ENCODE measurements at regions not wholly inside any gene's neighbourhood (a gene's known extent, or its start where the extent isn't known, plus 50 kb on each side); places are given as distances from the start of the nearest gene placed in this dataset.
"Not testable (repeated sequence)": the region's sequence is repeated elsewhere in the genome, so short reads cannot be mapped to it uniquely, and the experiment has no call there.

DNA sequence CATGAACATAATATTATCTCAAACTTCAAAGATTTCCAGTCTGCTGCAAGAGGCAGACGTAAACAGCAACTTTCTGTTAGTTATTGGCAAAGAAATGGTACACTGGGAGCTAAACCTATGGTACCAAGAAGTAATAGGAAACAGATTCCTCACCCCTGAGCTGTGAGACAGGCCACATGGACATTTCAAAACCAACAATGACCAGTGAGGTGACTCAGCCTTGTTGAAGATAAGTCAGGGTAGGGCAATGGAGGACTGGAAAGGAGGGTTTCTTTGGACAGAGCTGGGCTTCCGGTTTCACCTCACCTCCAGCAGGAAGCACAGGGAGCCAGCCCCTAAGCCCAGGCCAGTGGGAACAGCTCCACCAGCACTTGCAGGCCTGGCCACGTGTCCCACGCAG, 1320.5 kb downstream of the AACS start:
- DNase-seq (ENCODE audit: low read depth) = no peak

DNA sequence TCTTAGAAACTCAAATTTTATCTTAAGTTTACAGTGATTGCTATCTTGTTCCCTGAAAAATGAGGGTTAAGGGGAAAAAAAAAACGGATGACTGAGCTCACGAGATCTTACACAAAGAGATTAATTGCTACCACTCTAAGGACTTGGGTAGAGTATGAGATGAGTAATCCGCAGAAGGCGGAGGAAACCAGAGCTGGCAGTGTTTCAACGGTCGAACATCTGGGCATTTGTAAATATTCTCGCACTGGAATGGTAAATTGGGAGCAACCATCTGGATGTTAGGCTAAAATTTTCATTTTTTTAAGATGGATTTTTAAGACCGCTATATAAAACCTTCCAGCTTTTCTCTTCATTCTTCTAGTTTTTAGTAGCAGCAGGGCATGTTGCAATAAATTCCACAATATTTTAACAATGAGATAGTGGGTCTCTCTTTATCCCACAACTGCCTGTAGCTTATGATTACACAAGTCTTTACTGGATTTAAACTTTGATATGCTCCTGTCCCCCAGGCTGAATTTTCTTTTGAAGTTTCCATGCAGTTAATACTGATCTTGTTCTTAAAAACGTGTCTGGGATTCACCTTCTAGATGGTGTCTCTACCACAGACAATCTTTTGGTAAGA, 1324.1 kb downstream of the AACS start:
- DNase-seq (ENCODE audit: low read depth) = no peak

DNA sequence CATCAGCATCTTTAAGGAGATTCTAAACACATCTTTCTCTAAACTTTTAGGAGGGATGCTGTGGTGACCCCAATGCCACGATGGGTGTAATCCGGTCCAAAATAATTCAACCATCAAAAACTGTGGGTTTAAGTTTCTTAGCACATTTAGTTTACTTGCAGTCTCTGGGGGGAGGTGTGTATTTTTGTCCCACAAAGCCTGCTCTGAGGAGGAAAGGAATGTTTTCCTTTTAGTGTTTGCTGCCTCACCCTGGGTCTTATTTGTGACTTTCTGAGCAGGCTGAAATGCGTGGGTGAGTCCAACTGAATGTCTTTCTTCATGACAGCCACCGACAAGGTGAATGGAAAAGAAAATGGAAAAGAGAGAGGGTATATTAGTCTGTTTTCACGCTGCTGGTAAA, 1324.7 kb downstream of the AACS start:
- DNase-seq (ENCODE audit: low read depth) = no peak

DNA sequence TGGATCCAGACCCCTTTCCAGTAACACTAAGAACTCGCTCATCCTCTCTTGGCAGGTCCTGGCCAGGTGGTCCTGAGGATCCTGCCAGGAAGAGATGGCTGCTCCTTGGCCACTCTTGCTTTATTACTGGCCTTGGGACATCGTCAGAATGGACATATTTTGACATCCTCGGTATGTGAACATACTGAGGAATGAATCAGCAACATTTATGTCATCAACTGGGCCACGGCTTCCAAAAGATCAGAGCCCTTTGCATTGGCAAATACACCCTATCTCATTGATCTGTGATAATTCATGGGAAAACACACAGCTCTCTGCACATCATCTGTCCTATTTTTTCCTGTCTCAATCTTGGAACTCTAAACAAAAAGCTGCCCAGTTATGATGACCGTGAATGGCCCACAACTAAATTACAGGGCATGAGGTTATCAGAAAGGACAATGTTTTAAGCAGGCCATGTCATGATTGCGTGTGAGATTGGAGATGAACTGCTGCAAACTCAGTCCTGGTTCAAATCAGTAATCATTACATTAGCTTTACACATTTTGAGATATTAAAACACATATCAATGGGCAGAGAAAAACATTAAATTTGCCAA, 1325.8 kb downstream of the AACS start:
- DNase-seq (ENCODE audit: low read depth) = no peak

DNA sequence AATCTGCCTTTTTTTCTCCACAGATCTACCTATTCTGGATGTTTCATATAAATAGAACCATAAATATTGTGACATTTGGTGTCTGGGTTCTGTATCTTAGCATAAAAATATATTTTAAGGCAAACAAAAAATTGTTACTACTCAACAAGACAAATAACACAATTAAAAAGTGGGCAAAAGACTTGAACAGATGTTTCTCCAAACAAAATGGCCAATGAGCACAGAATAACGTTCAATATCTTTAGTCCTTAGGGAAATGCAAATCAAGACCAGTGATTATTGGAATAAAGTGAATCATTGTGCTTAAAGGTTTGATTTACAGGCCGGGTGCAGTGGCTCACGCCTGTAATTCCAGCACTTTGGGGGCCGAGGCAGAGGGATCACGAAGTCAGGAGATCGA, 1331.3 kb downstream of the AACS start:
- no peak for DNase-seq (ENCODE audit: low read depth)

DNA sequence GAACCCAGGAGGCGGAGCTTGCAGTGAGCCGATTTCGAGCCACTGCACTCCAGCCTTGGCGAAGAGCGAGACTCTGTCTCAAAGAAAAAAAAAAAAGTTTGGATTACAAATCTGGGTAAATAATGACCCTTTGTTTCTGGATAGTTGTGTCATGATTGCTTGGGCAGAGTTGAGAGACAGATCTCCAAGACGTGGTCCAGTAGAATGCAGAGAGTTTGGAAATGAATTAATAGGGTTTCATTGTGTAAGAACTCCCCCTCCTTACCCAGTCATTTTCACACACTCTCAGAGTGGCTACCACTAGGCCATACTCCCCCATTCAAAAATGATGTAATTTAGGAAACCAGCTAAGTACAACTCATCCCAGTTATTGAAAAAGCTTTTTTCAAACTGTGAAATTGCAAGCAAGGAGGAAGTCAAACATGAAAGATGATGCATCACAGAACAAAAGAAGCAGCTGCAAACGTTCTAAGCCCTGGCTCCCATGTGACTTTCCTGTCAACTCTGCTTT, 1331.9 kb downstream of the AACS start:
- DNase-seq (ENCODE audit: low read depth) = no peak

DNA sequence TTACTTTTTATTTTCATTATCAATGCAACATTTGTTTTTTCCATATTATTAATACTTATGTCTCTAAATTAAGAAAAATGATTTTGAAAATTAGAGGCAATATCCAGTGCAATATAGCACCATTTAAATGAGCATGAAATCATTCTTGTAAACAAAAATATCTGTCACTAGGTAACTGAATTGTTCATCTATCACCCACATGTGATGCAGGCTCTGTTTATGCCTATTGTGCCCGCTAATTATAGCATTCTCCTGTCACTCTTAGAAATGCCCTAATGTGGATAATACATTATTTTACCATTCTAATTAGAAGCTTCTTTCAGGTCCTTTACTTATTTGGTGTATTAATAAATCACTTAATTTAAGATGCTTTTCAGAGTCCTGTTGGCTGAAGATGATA, 1332.4 kb downstream of the AACS start:
- DNase-seq (ENCODE audit: low read depth) = no peak

DNA sequence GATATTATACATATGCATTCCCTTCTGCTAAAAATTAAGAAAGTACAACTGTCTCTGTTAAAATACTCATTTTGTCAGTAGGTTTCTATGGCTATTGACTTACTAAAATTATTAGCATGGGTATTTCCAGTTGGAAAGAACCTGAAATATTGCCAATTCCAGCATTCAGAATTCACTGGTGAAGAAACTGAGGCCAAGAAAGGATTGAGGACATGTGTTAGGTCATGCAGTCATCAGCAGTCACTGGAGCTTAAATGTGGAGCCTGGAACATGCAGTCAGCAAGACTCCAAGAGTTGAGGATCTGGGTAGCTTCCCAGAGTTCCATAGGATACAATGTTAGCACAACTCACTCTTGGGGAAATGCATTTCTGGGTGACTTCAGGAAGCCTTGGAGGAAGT, 1335.6 kb downstream of the AACS start:
- DNase-seq (ENCODE audit: low read depth) = no peak

DNA sequence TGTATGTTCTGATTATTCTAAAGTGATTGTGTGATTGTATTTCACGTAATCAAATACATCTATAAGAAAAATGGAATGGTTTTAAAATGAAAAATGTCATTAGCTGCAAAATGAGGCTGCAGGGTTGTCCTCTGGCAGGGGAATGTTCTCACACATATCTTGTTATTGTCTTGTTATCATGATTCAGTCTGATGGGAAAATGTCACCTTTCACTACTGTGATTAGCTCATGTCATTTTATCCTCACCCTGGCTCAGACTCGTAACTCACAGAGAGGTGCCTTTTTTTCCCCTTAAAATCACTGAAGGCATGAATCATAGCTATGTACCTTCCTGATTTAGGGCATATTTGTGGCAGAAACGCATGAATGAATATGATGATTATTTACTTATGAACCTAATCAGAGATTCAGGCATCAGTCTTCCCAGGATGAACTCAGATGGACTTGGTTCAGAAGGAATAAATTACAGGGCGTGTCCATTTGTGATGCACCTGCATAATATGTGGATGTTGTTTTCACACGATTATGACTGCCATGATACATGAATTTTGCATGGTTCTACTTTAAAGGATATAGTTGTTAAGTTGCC, 1339.2 kb downstream of the AACS start:
- DNase-seq (ENCODE audit: low read depth) = no peak

DNA sequence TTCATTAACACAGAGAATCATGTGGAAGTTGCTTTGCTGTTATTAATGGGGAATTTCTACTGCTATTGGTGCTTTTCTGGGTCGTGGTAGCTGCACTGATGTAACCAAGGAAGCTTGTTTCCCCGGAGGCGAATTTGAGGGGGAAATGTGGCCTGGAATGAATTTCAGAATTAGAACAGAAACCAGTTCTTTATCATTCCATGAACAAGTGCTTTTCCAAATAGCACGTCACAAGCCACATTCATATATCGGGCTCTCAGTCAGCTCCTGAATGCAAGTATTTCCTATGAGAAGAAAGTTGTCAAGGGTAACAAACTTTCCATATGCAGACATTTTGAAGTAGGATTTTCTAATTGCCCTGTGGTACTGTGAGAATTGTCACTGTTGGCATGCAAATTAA, 1353.2 kb downstream of the AACS start:
- DNase-seq (ENCODE audit: low read depth) = no peak

DNA sequence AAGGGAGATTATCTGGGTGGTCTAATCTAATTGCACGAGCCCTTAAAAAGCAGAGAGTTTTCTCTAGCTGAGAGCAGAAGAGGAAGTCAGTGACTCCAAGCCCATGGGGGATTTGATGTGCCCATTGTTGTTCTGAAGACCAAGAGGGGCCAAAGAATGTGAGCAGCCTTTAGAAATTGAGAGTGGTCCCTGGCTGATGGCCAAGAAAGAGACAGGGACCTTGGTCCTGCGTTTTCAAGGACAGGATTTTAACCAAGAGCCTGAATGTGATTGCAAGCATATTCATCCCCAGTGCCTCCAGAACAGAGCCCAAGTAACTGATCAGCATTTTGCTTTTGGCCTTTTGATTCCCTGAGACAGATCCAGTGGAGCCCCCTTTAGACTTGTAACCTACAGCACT, 1353.9 kb downstream of the AACS start:
- no peak for DNase-seq (ENCODE audit: low read depth)

DNA sequence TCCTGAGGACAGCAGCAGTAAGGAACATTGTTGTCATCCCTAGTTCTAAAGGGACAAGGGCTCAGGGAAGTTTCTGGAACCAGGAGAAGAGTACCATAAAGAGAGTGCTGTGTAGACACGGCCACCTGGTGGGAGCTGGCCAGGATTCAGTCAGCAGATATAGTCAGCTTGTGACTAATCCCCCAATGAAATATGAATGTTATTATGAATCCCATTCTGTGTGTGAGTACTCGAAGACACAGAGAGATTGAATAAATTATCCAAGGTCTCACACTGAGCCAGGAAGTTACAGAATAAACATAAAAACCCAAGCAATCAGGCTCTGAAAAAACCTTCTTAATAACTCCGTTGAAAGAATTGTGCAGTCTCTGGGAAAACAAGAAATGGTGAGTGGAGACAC, 1359.5 kb downstream of the AACS start:
- DNase-seq (ENCODE audit: low read depth) = no peak

DNA sequence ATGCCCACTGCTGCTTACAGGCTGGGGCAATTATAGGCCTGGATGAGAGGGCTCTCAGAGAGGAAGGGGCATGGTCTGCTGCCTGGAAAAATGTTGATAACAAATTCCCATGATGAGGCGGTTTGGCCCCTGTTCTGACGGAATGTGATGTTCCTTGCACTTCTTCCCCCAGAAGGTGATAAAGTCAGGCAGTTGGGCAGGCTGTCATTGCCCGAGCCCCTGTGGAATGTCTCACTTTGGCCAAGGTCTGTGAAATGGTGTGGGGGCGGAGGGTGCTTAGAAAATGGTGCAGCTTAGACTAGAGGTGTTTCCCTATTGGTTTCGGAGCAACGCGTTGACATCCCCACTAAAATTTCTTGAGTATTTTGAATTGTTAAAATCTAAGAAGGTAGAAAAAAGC, 1360.0 kb downstream of the AACS start:
- DNase-seq (ENCODE audit: low read depth) = no peak

DNA sequence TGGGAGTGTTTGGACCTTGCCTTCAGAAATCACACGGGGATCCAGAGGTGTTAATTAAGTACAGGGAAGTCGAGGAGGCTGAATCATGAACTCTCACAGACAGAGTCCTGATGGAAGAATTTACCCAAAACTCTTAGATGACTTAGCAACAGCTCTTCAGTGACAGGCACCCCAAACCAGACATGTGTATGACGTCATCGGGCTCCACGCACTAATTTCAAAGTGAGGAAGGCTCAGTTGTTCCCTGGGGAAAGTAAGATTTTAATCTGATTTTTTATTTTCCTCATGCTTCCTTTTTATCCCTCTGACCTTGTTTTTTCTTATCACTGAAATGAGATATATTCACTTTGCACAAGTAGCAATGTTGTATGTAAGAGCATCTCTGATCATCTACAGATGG, 1363.5 kb downstream of the AACS start:
- no peak for DNase-seq (ENCODE audit: low read depth)

DNA sequence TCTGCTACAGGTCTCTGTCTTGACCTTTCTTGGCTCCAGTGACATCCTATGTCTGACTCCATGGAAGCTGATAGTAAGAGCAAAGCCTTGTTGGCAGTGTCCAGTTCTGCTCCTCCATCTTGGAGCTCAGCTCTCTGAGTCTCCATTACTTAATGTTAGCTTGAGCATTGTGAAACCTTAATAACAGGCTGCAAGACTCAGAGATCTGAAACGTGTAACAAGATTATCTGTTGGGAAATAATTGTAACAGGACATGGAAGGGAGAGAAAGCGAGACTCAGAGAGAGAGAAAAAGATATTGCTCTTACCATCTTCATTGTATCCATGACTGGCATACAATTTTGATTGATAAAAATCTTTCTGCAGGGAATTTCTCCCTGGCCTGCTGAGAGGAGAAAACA, 1365.7 kb downstream of the AACS start:
- DNase-seq (ENCODE audit: low read depth) = no peak

DNA sequence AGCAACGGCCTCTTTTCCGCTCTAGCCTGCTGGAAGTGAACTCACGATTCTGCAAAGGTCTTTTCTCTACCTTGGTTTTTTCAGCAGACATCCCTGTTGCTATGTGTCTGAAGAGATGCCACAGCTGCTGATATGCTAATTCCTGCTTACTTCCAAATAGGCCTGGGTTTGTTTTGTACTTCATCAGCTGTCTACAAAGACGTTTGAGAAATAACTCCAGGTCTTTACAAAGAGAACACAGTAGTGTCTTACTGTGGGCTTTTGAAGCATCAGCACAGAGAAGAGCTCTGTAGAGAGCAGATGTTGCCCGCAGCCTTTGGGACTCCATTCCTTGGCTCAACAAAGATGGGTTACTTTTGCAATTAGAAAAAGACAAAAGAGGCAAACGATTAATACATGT, 1366.5 kb downstream of the AACS start:
- DNase-seq (ENCODE audit: low read depth) = no peak

DNA sequence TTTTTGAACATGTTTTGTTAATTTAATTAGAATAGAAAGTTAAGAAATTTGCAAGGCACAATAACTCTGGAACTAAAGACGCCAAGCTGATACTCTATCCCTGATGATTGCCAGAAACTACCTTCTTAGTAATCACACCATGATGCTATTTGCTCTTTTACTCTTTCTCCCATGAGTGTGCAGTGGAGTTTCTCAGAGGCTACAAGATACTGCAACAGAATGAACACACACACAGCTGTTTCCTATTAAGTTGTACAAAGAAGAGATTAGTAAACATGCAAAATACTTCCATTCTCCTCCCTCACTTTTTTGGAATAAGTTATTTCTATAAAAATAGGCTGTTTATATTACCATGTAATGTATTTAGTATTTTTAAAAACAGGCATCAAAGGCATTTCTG, 1367.5 kb downstream of the AACS start:
- DNase-seq (ENCODE audit: low read depth) = no peak

DNA sequence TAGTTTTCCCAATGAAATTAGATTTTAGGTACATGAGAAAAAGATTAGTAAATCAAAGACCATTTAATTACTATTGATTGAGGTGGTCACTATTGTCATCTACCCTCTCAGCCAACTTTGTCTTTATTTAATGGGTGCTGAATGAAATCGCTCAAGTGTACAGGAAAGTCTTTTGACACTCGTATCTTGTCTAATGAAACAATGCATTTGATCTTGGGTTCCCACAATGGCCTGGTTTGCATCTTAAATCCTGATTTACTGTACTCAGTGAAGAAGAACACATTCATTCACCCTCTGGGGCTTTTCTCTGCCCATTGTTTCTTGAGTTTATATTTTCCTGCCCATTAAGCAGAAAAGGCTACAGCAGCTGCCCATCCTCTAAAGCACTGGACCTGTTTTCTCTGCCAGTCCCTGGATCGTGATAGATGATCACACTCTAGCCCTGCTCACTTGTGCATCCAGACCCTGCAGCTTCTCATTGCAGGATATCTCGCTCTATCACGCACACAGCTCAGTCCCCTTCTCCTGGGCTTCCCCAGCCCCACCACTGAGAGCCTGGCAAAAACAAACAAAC, 1369.3 kb downstream of the AACS start:
- DNase-seq (ENCODE audit: low read depth) = no peak

DNA sequence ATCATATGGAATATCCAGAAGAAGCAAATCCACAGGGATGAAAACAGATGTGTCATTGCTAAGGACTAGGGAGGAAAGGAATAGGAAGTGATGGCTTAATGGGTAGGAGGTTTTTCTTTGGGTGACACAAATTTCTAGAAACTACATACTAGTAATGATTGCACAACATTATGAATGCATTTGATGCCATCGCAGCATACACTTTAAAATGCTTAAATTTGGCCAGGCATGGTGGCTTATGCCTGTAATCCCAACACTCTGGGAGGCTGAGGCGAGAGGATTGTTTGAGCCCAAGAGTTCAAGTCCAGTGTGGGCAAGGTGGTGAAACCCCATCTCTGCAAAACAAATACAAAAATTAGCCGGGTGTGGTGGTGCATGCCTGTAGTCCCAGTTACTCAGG, 1370.8 kb downstream of the AACS start:
- DNase-seq (ENCODE audit: low read depth) = no peak

DNA sequence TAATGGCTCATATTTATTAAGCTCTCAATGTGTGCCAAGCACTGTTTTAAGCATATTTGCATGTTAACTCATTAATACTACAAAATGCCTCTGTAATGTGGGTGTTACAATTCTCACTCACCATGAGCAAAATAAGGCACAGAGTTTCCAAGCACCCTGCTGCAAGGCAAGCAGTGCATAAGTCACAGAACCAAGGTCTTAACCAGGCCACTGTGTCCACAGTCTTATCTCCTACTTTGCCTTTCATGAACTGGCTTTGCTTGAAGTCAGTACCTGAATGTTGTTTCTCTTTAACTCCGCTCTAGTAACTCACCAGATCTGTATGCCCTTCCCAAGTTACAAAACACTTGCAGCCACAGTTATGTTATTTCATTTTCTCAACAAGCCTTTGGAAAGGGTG, 1372.7 kb downstream of the AACS start:
- no peak for DNase-seq (ENCODE audit: low read depth)

DNA sequence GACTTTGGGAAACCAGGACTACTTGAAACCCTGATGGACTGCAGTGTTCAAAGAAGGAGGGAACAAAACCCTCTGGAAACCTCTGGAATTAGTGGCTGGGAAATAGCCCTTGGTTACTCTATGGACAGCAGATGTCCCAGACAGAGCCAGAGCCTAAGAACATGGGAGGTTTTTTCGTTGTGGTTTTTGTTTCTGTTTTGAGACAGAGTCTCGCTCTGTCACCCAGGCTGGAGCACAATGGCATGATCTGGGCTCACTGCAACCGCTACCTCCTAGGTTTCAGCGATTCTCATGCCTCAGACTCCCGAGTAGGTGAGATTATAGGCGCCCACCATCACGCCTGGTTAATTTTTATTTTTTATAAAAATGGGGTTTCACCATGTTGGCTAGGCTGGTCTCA, 1378.7 kb downstream of the AACS start:
- DNase-seq (ENCODE audit: low read depth) = no peak

DNA sequence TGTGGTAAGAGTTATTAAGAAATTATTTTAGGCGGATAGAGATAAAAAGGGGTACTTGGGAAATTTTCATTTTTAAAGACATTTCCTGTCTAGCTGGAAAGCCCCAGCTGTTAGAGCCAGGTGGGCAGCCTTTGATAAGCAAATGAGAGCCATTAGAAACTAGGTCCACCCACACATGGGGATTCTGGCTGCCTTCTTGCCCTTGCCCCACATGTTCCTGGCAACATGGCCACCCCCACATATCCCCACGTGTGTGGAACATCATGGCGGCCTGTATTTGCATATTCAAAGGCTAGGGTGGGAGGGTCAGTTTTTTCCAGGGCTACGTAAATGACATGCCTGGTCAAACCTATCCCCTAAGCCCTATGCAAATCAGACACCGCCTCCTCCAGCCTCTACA, 1382.1 kb downstream of the AACS start:
- DNase-seq (ENCODE audit: low read depth) = no peak

DNA sequence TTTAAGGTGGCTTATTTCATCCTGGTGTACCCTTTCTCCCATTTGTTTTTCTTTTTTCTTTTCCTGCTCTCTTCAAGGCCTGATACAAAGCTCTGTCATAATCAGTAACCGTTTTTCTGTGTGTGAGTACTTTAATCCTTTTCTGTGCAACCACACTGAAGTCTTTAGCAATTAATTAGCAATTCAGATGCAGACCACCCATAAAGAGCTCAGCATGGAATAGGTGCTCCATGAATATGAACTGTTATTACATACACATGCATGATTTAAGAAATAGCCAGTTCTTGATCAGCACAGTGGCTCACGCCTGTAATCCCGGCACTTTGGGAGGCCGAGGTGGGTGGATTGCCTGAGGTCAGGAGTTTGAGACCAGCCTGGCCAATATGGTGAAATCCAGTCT, 1386.6 kb downstream of the AACS start:
- DNase-seq (ENCODE audit: low read depth) = no peak

DNA sequence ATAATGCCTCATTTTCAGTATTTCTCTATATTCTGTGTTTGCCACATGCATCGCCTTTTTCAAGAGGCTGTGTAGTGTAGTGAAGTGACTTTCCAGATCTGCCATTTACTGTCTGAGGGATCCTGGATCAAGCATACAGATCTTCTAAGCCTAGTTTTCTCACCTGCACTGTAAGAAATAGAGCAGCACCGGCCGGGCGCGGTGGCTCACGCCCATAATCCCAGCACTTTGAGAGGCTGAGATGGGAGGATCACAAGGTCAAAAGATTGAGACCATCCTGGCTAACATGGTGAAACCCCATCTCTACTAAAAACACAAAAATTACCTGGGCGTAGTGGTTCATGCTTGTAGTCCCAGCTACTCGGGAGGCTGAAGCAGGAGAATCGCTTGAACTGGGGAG, 1387.5 kb downstream of the AACS start:
- DNase-seq (ENCODE audit: low read depth) = not testable (repeated sequence)
